MM.1S (cell line): ENCODE measurements at regions not wholly inside any gene's neighbourhood (a gene's known extent, or its start where the extent isn't known, plus 50 kb on each side); places are given as distances from the start of the nearest gene placed in this dataset.

Source experiments
- EZH2phosphoT487 ChIP-seq: fragments of 300-600 bp; sonication (generic); IDR thresholded peaks from 2 replicates; pipeline ENCODE4 v1.6.1; 2018; ENCODE audit warnings: antibody characterized with exemption, low read length
- TF ChIP-seq, protein P1 (sequence below): fragments of 300-600 bp; sonication (generic); IDR thresholded peaks from 2 replicates; pipeline ENCODE4 v1.5.1; 2016; ENCODE audit warnings: antibody characterized with exemption, low read length, mixed read lengths

DNA sequence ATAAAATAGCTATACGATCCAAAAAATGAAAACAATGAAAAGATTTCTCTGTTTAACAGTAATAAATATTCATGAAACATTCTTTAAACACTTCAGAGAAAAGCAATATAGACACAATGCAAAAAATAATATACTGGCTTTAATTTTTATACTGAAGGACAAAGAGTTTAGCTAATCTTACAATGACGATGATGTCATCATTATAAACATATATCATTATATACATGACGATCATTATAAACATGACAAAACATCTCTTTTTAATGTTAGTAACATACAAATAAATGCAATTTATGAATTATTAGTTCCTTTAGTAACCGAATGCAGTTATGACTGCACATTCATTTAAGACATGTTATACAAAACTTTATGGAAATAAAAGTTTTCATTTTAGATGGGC, 1434.6 kb downstream of the PCDH18 start:
- TF ChIP-seq, protein P1, sequence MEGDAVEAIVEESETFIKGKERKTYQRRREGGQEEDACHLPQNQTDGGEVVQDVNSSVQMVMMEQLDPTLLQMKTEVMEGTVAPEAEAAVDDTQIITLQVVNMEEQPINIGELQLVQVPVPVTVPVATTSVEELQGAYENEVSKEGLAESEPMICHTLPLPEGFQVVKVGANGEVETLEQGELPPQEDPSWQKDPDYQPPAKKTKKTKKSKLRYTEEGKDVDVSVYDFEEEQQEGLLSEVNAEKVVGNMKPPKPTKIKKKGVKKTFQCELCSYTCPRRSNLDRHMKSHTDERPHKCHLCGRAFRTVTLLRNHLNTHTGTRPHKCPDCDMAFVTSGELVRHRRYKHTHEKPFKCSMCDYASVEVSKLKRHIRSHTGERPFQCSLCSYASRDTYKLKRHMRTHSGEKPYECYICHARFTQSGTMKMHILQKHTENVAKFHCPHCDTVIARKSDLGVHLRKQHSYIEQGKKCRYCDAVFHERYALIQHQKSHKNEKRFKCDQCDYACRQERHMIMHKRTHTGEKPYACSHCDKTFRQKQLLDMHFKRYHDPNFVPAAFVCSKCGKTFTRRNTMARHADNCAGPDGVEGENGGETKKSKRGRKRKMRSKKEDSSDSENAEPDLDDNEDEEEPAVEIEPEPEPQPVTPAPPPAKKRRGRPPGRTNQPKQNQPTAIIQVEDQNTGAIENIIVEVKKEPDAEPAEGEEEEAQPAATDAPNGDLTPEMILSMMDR: no peak
- TF ChIP-seq EZH2phosphoT487: no peak
